CD4-positive, CD25-positive, alpha-beta regulatory T cell (primary cell): ENCODE measurements at regions not wholly inside any gene's neighbourhood (a gene's known extent, or its start where the extent isn't known, plus 50 kb on each side); places are given as distances from the start of the nearest gene placed in this dataset.

ENCODE experiments used
- ATAC-seq, 2 donors: fragments of 150-1000 bp; cut with Tn5 transposase; one replicate each; pipeline ENCODE4 v1.10.0; 2021; ENCODE audit warnings: low read depth in 2 of 2, moderate number of reproducible peaks in 2 of 2, moderate library complexity in 1 of 2
- DNase-seq, 3 donors: peaks; one replicate each; pipeline versions ENCODE4 v3.0.0 to v3.0.0-alpha.2; 2012 to 2022; ENCODE audit warnings: mixed read lengths in 1 of 3
- H3K27ac ChIP-seq: one replicate; pipeline ENCODE4 v1.7.0; 2013; ENCODE audit warnings: mild to moderate bottlenecking, low read length; ENCODE audit not compliant: insufficient read depth, poor library complexity, severe bottlenecking
- H3K27me3 ChIP-seq: one replicate; pipeline ENCODE4 v1.7.0; 2013; ENCODE audit warnings: low read length; ENCODE audit not compliant: control insufficient read depth, insufficient read depth
- H3K36me3 ChIP-seq: one replicate; pipeline ENCODE4 v1.7.0; 2013; ENCODE audit warnings: mild to moderate bottlenecking, low read length, moderate library complexity; ENCODE audit not compliant: control insufficient read depth, insufficient read depth
- H3K4me1 ChIP-seq: 2 replicates; pipeline ENCODE4 v1.7.0; 2013; ENCODE audit warnings: mild to moderate bottlenecking, low read length; ENCODE audit not compliant: insufficient read depth, control insufficient read depth, poor library complexity, severe bottlenecking
- H3K4me3 ChIP-seq: one replicate; pipeline ENCODE4 v1.7.0; 2013; ENCODE audit warnings: low read depth, mild to moderate bottlenecking, low read length, moderate library complexity
- H3K9me3 ChIP-seq, 2 experiments: 1 replicate in 1 of 2; 2 replicates in 1 of 2; pipeline ENCODE4 v1.7.0; 2013; ENCODE audit warnings: low read length in 2 of 2, mild to moderate bottlenecking in 1 of 2, moderate library complexity in 1 of 2; ENCODE audit not compliant: control insufficient read depth in 2 of 2
- H3K27ac Mint-ChIP-seq, 3 donors: one replicate each; pipeline ENCODE4 v1.8.0; 2020 to 2022; ENCODE audit warnings: mild to moderate bottlenecking in 3 of 3, mixed read lengths in 3 of 3, moderate library complexity in 2 of 3
- H3K27me3 Mint-ChIP-seq: one replicate; pipeline ENCODE4 v1.8.0; 2022; ENCODE audit warnings: mild to moderate bottlenecking, mixed read lengths
- H3K36me3 Mint-ChIP-seq: one replicate; pipeline ENCODE4 v1.8.0; 2020; ENCODE audit warnings: mixed read lengths
- H3K4me1 Mint-ChIP-seq, 4 donors: one replicate each; pipeline ENCODE4 v1.8.0; 2020 to 2022; ENCODE audit warnings: mixed read lengths in 4 of 4, mild to moderate bottlenecking in 1 of 4
- H3K4me3 Mint-ChIP-seq, 4 donors: one replicate each; pipeline ENCODE4 v1.8.0; 2020 to 2022; ENCODE audit warnings: mild to moderate bottlenecking in 4 of 4, mixed read lengths in 4 of 4, moderate library complexity in 3 of 4
- H3K9me3 Mint-ChIP-seq, 7 donors: one replicate each; pipeline ENCODE4 v1.8.0; 2020 to 2022; ENCODE audit warnings: mixed read lengths in 7 of 7, mild to moderate bottlenecking in 3 of 7, moderate library complexity in 2 of 7

GRCh38 chr4:1488357-1488756, 82.1 kb upstream of the NKX1-1 start:
- no peak overlapping the region for H3K27ac ChIP-seq
- Mint-ChIP-seq H3K36me3 (no peaks in the 10 kb centered on the region), H3K4me1 (no peaks in the 10 kb centered on the region), H3K27ac (no peak overlapping the region), H3K9me3 (peaks cover 5 to 36% (median 14%) of the 10 kb centered on the region in 7 donors), H3K4me3 (no peak overlapping the region), H3K27me3 (peaks cover 5% of the 10 kb centered on the region)
- no peaks in the 10 kb centered on the region for H3K27me3 ChIP-seq
- H3K4me1 ChIP-seq, result no peaks in the 10 kb centered on the region
- no peak overlapping the region for H3K4me3 ChIP-seq
- ATAC-seq, result no peak
- H3K9me3 ChIP-seq, result peaks cover 16 to 23% of the 10 kb centered on the region in 2 experiments
- DNase-seq, result no peak
- H3K36me3 ChIP-seq, result no peaks in the 10 kb centered on the region

- DNase-seq, result no peak
- no peaks in the 10 kb centered on the region for H3K27me3 ChIP-seq
- H3K27ac Mint-ChIP-seq, result no peak overlapping the region
These were observed 81.5 kb upstream of the NKX1-1 start for GRCh38 chr4:1487761-1488160.

GRCh38 chr4:1487106-1487505, 80.9 kb upstream of the NKX1-1 start:
- Histone ChIP-seq H3K9me3 (peaks cover 16 to 23% of the 10 kb centered on the region in 2 experiments), H3K4me1 (no peaks in the 10 kb centered on the region), H3K36me3 (no peaks in the 10 kb centered on the region), H3K27ac (no peak overlapping the region), H3K27me3 (no peaks in the 10 kb centered on the region), H3K4me3 (no peak overlapping the region)
- Mint-ChIP-seq H3K4me3 (no peak overlapping the region), H3K27ac (no peak overlapping the region), H3K9me3 (peaks cover 6 to 42% (median 14%) of the 10 kb centered on the region in 7 donors), H3K4me1 (no peaks in the 10 kb centered on the region), H3K27me3 (peaks cover 8% of the 10 kb centered on the region), H3K36me3 (no peaks in the 10 kb centered on the region)
- ATAC-seq (no peak), DNase-seq (no peak)

More at GRCh38 chr4:1487761-1488160, 81.5 kb upstream of the NKX1-1 start:
- Histone ChIP-seq H3K4me1 (no peaks in the 10 kb centered on the region), H3K4me3 (no peak overlapping the region), H3K36me3 (no peaks in the 10 kb centered on the region), H3K27ac (no peak overlapping the region), H3K9me3 (peaks cover 16 to 23% of the 10 kb centered on the region in 2 experiments)
- peaks cover 8% of the 10 kb centered on the region for H3K27me3 Mint-ChIP-seq
- no peak for ATAC-seq
- no peak overlapping the region for H3K4me3 Mint-ChIP-seq
- peaks cover 6 to 40% (median 14%) of the 10 kb centered on the region in 7 donors for H3K9me3 Mint-ChIP-seq
- no peaks in the 10 kb centered on the region for H3K4me1 Mint-ChIP-seq
- H3K36me3 Mint-ChIP-seq, result no peaks in the 10 kb centered on the region

GRCh38 chr4:1485280-1485679, 79.0 kb upstream of the NKX1-1 start:
- H3K4me1 ChIP-seq, result no peaks in the 10 kb centered on the region
- ATAC-seq (no peak), DNase-seq (no peak)
- H3K27ac ChIP-seq, result no peak overlapping the region
- peaks cover 24 to 30% of the 10 kb centered on the region in 2 experiments for H3K9me3 ChIP-seq
- Mint-ChIP-seq H3K9me3 (peaks cover 6 to 47% (median 14%) of the 10 kb centered on the region in 7 donors), H3K36me3 (no peaks in the 10 kb centered on the region), H3K27me3 (peaks cover 12% of the 10 kb centered on the region), H3K27ac (no peak overlapping the region), H3K4me1 (no peaks in the 10 kb centered on the region), H3K4me3 (no peak overlapping the region)
- no peaks in the 10 kb centered on the region for H3K27me3 ChIP-seq
- H3K36me3 ChIP-seq, result no peaks in the 10 kb centered on the region
- H3K4me3 ChIP-seq, result no peak overlapping the region

GRCh38 chr4:1480720-1481119, 74.5 kb upstream of the NKX1-1 start:
- Histone ChIP-seq H3K36me3 (no peaks in the 10 kb centered on the region), H3K27me3 (no peaks in the 10 kb centered on the region), H3K4me3 (no peak overlapping the region), H3K27ac (no peak overlapping the region), H3K4me1 (no peaks in the 10 kb centered on the region), H3K9me3 (peaks cover 16 to 27% of the 10 kb centered on the region in 2 experiments)
- Mint-ChIP-seq H3K4me1 (no peaks in the 10 kb centered on the region), H3K4me3 (no peak overlapping the region), H3K27ac (no peak overlapping the region), H3K27me3 (peaks cover 12% of the 10 kb centered on the region), H3K36me3 (no peaks in the 10 kb centered on the region), H3K9me3 (peaks cover 5 to 39% (median 12%) of the 10 kb centered on the region in 7 donors)
- no peak for ATAC-seq
- no peak for DNase-seq

GRCh38 chr4:1479454-1479853, 73.2 kb upstream of the NKX1-1 start:
- H3K4me3 Mint-ChIP-seq, result no peak overlapping the region
- H3K4me1 Mint-ChIP-seq, result no peaks in the 10 kb centered on the region
- no peak for ATAC-seq
- no peak for DNase-seq
- peaks cover under 1 to 32% (median 6%) of the 10 kb centered on the region in 7 donors for H3K9me3 Mint-ChIP-seq
- Histone ChIP-seq H3K4me1 (no peaks in the 10 kb centered on the region), H3K36me3 (no peaks in the 10 kb centered on the region), H3K27me3 (no peaks in the 10 kb centered on the region), H3K9me3 (peaks cover 10 to 16% of the 10 kb centered on the region in 2 experiments), H3K4me3 (no peak overlapping the region), H3K27ac (no peak overlapping the region)
- no peak overlapping the region for H3K27ac Mint-ChIP-seq
- peaks cover 16% of the 10 kb centered on the region for H3K27me3 Mint-ChIP-seq
- H3K36me3 Mint-ChIP-seq, result no peaks in the 10 kb centered on the region

- Histone ChIP-seq H3K4me3 (no peak overlapping the region), H3K9me3 (peaks cover 8 to 16% of the 10 kb centered on the region in 2 experiments), H3K36me3 (no peaks in the 10 kb centered on the region), H3K27ac (no peak overlapping the region), H3K4me1 (no peaks in the 10 kb centered on the region), H3K27me3 (no peaks in the 10 kb centered on the region)
- H3K36me3 Mint-ChIP-seq, result no peaks in the 10 kb centered on the region
- H3K4me1 Mint-ChIP-seq, result no peaks in the 10 kb centered on the region
- no peak overlapping the region for H3K27ac Mint-ChIP-seq
- DNase-seq (no peak), ATAC-seq (peak in 1 of 2 donors; percentile 16)
- H3K9me3 Mint-ChIP-seq, result peaks cover 0 to 29% (median 6%) of the 10 kb centered on the region in 7 donors
- peaks cover 18% of the 10 kb centered on the region for H3K27me3 Mint-ChIP-seq
- no peak overlapping the region for H3K4me3 Mint-ChIP-seq
These were observed 72.6 kb upstream of the NKX1-1 start for GRCh38 chr4:1478766-1479355.
